ENCODE measurements at regions not wholly inside any gene's neighbourhood (a gene's known extent, or its start where the extent isn't known, plus 50 kb on each side); places are given as distances from the start of the nearest gene placed in this dataset.

DNA sequence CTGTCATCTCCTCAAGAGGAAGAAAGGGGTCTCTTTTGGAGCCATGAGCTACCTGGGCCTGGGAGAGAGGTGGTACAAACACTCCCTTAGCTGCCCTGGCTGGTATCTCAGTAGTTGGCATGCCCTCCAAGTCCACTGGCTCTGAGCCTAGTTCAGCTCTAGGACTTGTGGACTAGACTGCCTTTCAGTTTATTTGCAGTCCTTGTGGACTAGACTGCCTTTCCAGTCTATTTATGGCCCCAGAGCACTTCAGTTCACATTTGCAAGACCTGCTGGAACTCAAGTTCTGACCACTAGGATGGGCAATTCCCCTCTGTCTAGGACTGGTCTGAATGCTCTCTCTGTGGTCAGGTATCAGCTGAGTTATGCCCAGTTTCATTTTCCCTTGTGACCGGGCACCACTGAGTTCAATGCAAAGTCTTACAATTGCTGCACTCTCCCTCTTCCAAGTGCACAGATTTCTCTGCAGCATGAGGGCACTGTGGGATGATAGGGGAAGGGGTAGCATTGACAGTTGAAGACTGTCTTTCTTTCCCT is 1019.0 kb downstream of the TAF11L14 start:
- TF ChIP-seq EZH2 (IDR thresholded peaks at IDR 0.05; ENCODE audit: insufficient read depth, poor library complexity, severe bottlenecking) (no peak), EZH2phosphoT487 (IDR thresholded peaks at IDR 0.05; ENCODE audit: insufficient read depth, low read depth) (no peak)
